ENCODE measurements at regions not wholly inside any gene's neighbourhood (a gene's known extent, or its start where the extent isn't known, plus 50 kb on each side); places are given as distances from the start of the nearest gene placed in this dataset.

DNA sequence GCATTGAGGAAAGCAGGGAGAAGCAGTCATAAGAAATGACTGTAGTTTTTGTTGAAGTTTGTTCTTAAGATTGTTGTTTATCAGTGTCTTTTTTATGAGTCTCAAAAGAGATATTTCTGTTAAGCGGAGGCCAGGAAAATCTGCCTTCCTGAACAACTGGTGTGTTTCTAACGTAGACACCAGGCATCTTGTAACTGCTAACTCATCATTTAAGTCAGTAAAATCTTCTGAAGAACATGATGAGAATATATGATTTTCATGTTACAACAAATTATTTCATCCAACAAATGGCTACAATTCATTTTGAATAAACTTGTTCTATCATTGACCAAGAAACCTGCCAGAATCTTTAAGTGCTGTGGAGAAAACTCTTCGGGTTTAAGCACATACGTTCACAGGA lies 84.0 kb downstream of the RPS12 start:
- TF ChIP-seq POLR2A (IDR thresholded peaks at IDR 0.05; ENCODE audit: low read depth) (no peak), CTCF (IDR thresholded peaks at IDR 0.05) (no peak), EP300 (IDR thresholded peaks at IDR 0.05) (no peak), POLR2AphosphoS5 (IDR thresholded peaks at IDR 0.05) (no peak)

All from esophagus muscularis mucosa (tissue), 4 donors.